H1 (cell line): ENCODE measurements at regions not wholly inside any gene's neighbourhood (a gene's known extent, or its start where the extent isn't known, plus 50 kb on each side); places are given as distances from the start of the nearest gene placed in this dataset.
A peak's percentile ranks its signal among the peaks of the same experiment; 100 is the strongest.

Experiments
- CTCF ChIA-PET: fragments of 300-600 bp; sonication (Branson Sonifier 250); formaldehyde crosslinking; loops from one replicate; lab custom pipeline; 2021; ENCODE audit not compliant: partially characterized antibody; lab: Charles Lee
- POLR2A ChIA-PET: fragments of 300-600 bp; sonication (Branson Sonifier 250); formaldehyde crosslinking; loops from one replicate; lab custom pipeline; 2021; ENCODE audit warnings: inconsistent platforms; ENCODE audit not compliant: partially characterized antibody; lab: Charles Lee
- DNase-seq, 2 experiments: peaks; one replicate each; pipeline versions ENCODE4 v3.0.0 to v3.0.0-alpha.2; 2010 to 2022; ENCODE audit warnings: low spot score in 2 of 2, low read depth in 1 of 2, mixed read lengths in 1 of 2
- FAIRE-seq: peaks from 2 replicates; lab custom pipeline; 2011; peaks lifted over from hg19 to GRCh38; lab: Jason Lieb, UNC
- H2AFZ ChIP-seq: 2 replicates; pipeline ENCODE4 v1.8.1; 2012; ENCODE audit warnings: low read length, inconsistent platforms
- H2AK5ac ChIP-seq: 2 replicates; pipeline ENCODE4 v1.6.1; 2013; ENCODE audit warnings: low read depth, low read length
- H2BK120ac ChIP-seq: replicated peaks from 2 replicates; pipeline ENCODE3; 2013; ENCODE audit warnings: low read depth, low read length, inconsistent platforms
- H2BK12ac ChIP-seq: 2 replicates; pipeline ENCODE4 v1.6.1; 2013; ENCODE audit warnings: low read depth, low read length
- H2BK15ac ChIP-seq: 2 replicates; pipeline ENCODE4 v1.6.1; 2013; ENCODE audit warnings: low read length
- H2BK20ac ChIP-seq: 2 replicates; pipeline ENCODE4 v1.6.1; 2013; ENCODE audit warnings: low read length
- H2BK5ac ChIP-seq: 2 replicates; pipeline ENCODE4 v1.6.1; 2013; ENCODE audit warnings: low read depth, low read length
- H3K14ac ChIP-seq: 2 replicates; pipeline ENCODE4 v1.6.1; 2013; ENCODE audit warnings: inconsistent platforms; ENCODE audit not compliant: insufficient read length
- H3K18ac ChIP-seq: 2 replicates; pipeline ENCODE4 v1.6.1; 2013; ENCODE audit warnings: low read length; ENCODE audit errors: extremely low read depth
- H3K23ac ChIP-seq: 2 replicates; pipeline ENCODE4 v1.6.1; 2013; ENCODE audit warnings: inconsistent platforms; ENCODE audit not compliant: insufficient read length
- H3K23me2 ChIP-seq: 2 replicates; pipeline ENCODE4 v1.6.1; 2013; ENCODE audit warnings: low read depth, low read length
- H3K27ac ChIP-seq: 2 replicates; pipeline ENCODE4 v1.6.1; 2011; ENCODE audit warnings: low read depth, low read length, inconsistent platforms
- H3K27me3 ChIP-seq, 4 experiments: replicated peaks in 1 of 4; 1 replicate in 1 of 4; 2 replicates in 3 of 4; pipeline versions ENCODE4 v1.6.1 to v1.8.1; 2011 to 2013; ENCODE audit warnings: low read length in 3 of 4, mild to moderate bottlenecking in 3 of 4, inconsistent platforms in 2 of 4, mixed read lengths in 2 of 4, moderate library complexity in 1 of 4; ENCODE audit not compliant: control insufficient read depth in 3 of 4, insufficient read depth in 3 of 4; ENCODE audit errors: extremely low read depth in 1 of 4
- H3K36me3 ChIP-seq, 4 experiments: 2 replicates each; pipeline versions ENCODE4 v1.6.1 to v1.8.1; 2011 to 2013; ENCODE audit warnings: mild to moderate bottlenecking in 4 of 4, low read length in 3 of 4, moderate library complexity in 2 of 4, control low read depth in 1 of 4, inconsistent platforms in 1 of 4; ENCODE audit not compliant: insufficient read depth in 4 of 4, control insufficient read depth in 2 of 4
- H3K4ac ChIP-seq: replicated peaks from 2 replicates; pipeline ENCODE3; 2013; ENCODE audit warnings: low read length, low read depth, mixed read lengths, inconsistent platforms; ENCODE audit not compliant: insufficient read length
- H3K4me1 ChIP-seq, 4 experiments: replicated peaks in 1 of 4; 1 replicate in 1 of 4; 2 replicates in 3 of 4; pipeline versions ENCODE4 v1.6.1 to v1.8.1; 2011 to 2013; ENCODE audit warnings: low read length in 3 of 4, inconsistent platforms in 2 of 4, mixed read lengths in 1 of 4; ENCODE audit not compliant: insufficient read depth in 4 of 4, control insufficient read depth in 3 of 4
- H3K4me2 ChIP-seq, 2 experiments: 2 replicates each; pipeline versions ENCODE4 v1.6.1 to v1.8.1; 2011 to 2013; ENCODE audit warnings: low read depth in 2 of 2, low read length in 2 of 2, control low read depth in 1 of 2, inconsistent platforms in 1 of 2, mild to moderate bottlenecking in 1 of 2; ENCODE audit not compliant: insufficient read depth in 1 of 2
- H3K4me3 ChIP-seq, 4 experiments: fragments of 200-600, 300-600 bp in 1 of 4; sonication (generic), shearing (Covaris generic), sonication (Bioruptor Twin) in 1 of 4; 2 replicates each; pipeline versions ENCODE4 v1.5.1 to v1.8.1; 2011 to 2016; ENCODE audit warnings: low read length in 4 of 4, low read depth in 3 of 4, control low read depth in 2 of 4, inconsistent platforms in 2 of 4, mild to moderate bottlenecking in 2 of 4, mixed read lengths in 1 of 4, moderate library complexity in 1 of 4; ENCODE audit not compliant: insufficient read depth in 2 of 4; ENCODE audit errors: extremely low read depth in 1 of 4
- H3K56ac ChIP-seq: replicated peaks from 2 replicates; pipeline ENCODE3; 2013; ENCODE audit warnings: low read depth, mild to moderate bottlenecking, mixed read lengths, low read length, inconsistent platforms; ENCODE audit not compliant: insufficient read length
- H3K79me1 ChIP-seq: 2 replicates; pipeline ENCODE4 v1.6.1; 2013; ENCODE audit warnings: low read depth, low read length, control low read depth
- H3K79me2 ChIP-seq, 2 experiments: 2 replicates each; pipeline versions ENCODE4 v1.6.1 to v1.8.1; 2012 to 2013; ENCODE audit warnings: low read length in 2 of 2, mild to moderate bottlenecking in 2 of 2, inconsistent platforms in 1 of 2; ENCODE audit not compliant: insufficient read depth in 2 of 2, control insufficient read depth in 1 of 2
- H3K9ac ChIP-seq, 4 experiments: replicated peaks in 1 of 4; 1 replicate in 1 of 4; 2 replicates in 3 of 4; pipeline versions ENCODE4 v1.6.1 to v1.8.1; 2011 to 2013; ENCODE audit warnings: low read depth in 3 of 4, low read length in 3 of 4, control low read depth in 2 of 4, mild to moderate bottlenecking in 2 of 4, moderate library complexity in 2 of 4, inconsistent platforms in 1 of 4; ENCODE audit errors: extremely low read depth in 1 of 4
- H3K9me3 ChIP-seq, 2 experiments: 2 replicates each; pipeline versions ENCODE4 v1.6.1 to v1.8.1; 2012 to 2013; ENCODE audit warnings: mild to moderate bottlenecking in 2 of 2, moderate library complexity in 2 of 2, control low read depth in 1 of 2, inconsistent platforms in 1 of 2, low read depth in 1 of 2, low read length in 1 of 2, mixed read lengths in 1 of 2; ENCODE audit not compliant: insufficient read depth in 2 of 2
- H4K20me1 ChIP-seq, 2 experiments: replicated peaks in 1 of 2; 2 replicates each; pipeline versions ENCODE3 to v1.8.1; 2011 to 2013; ENCODE audit warnings: inconsistent platforms in 2 of 2, low read length in 2 of 2, mild to moderate bottlenecking in 1 of 2; ENCODE audit not compliant: insufficient read depth in 2 of 2, control insufficient read depth in 1 of 2
- H4K5ac ChIP-seq: 2 replicates; pipeline ENCODE4 v1.6.1; 2013; ENCODE audit warnings: low read length, low read depth, mixed read lengths, inconsistent platforms; ENCODE audit not compliant: insufficient read length
- H4K8ac ChIP-seq: 2 replicates; pipeline ENCODE4 v1.8.0; 2013; ENCODE audit warnings: mild to moderate bottlenecking, moderate library complexity, low read length, inconsistent platforms; ENCODE audit not compliant: insufficient read depth; ENCODE audit errors: extremely low read depth
- H4K91ac ChIP-seq: replicated peaks from 2 replicates; pipeline ENCODE3; 2013; ENCODE audit warnings: low read length, mixed read lengths, inconsistent platforms; ENCODE audit not compliant: insufficient read length
- ASH2L ChIP-seq: fragments of 200-600, 300-600 bp; sonication (generic); IDR thresholded peaks from one replicate; pipeline ENCODE4 v1.7.1; 2017; ENCODE audit warnings: low read length
- BACH1 ChIP-seq: IDR thresholded peaks from 2 replicates; pipeline ENCODE4 v1.6.1; 2012; ENCODE audit warnings: low read length, improper control_type of control experiment
- CBX8 ChIP-seq: fragments of 300-800, 300-1000 bp; sonication (generic); IDR thresholded peaks from 2 replicates; pipeline ENCODE4 v1.7.1; 2016; ENCODE audit warnings: low read depth, low read length, borderline replicate concordance
- CTCF ChIP-seq, 3 experiments: IDR thresholded peaks; 1 replicate in 2 of 3; 2 replicates in 1 of 3; pipeline versions ENCODE4 v1.5.1 to v1.6.1; 2011; ENCODE audit warnings: low read length in 3 of 3, mild to moderate bottlenecking in 3 of 3, inconsistent platforms in 2 of 3, low read depth in 1 of 3, moderate library complexity in 1 of 3; ENCODE audit not compliant: insufficient read depth in 1 of 3; ENCODE audit errors: control extremely low read depth in 1 of 3
- E2F6 ChIP-seq: IDR thresholded peaks from 2 replicates; pipeline ENCODE4 v1.6.1; 2012; ENCODE audit warnings: inconsistent platforms
- PHF8 ChIP-seq: fragments of 200-600 bp; sonication (generic); conservative IDR thresholded peaks from 2 replicates; pipeline ENCODE4 v1.7.1; 2012; ENCODE audit warnings: low read depth, mild to moderate bottlenecking, inconsistent platforms, low read length, moderate library complexity
- RNF2 ChIP-seq: fragments of 200-900, 300-1000 bp; sonication (generic); IDR thresholded peaks from 2 replicates; pipeline ENCODE4 v1.7.1; 2016; ENCODE audit warnings: borderline replicate concordance, low read depth, mild to moderate bottlenecking, antibody characterized with exemption, low read length; ENCODE audit not compliant: poor library complexity, severe bottlenecking; ENCODE audit errors: missing control alignments
- SRF ChIP-seq: IDR thresholded peaks from 2 replicates; pipeline ENCODE4 v1.6.1; 2011; ENCODE audit warnings: mild to moderate bottlenecking, low read depth, low read length, moderate library complexity
- TBP ChIP-seq: IDR thresholded peaks from 2 replicates; pipeline ENCODE4 v1.6.1; 2011; ENCODE audit warnings: low read depth, low read length, improper control_type of control experiment
- WGBS, 2 experiments: shearing (Covaris generic) in 1 of 2; methylation state at CpG; one replicate each; pipeline versions ENCODE4 v1.1.6 to v1.1.7; 2013 to 2015; ENCODE audit warnings: low lambda C conversion rate in 2 of 2, mixed read lengths in 2 of 2, inconsistent platforms in 1 of 2, low coverage in 1 of 2, missing lambda C conversion rate in 1 of 2; ENCODE audit not compliant: insufficient replicate concordance in 2 of 2, insufficient coverage in 1 of 2, insufficient read length in 1 of 2; ENCODE audit errors: extremely low coverage in 1 of 2, missing lambda C conversion rate in 1 of 2; 5-methylcytosine and 5-hydroxymethylcytosine counted together

DNA sequence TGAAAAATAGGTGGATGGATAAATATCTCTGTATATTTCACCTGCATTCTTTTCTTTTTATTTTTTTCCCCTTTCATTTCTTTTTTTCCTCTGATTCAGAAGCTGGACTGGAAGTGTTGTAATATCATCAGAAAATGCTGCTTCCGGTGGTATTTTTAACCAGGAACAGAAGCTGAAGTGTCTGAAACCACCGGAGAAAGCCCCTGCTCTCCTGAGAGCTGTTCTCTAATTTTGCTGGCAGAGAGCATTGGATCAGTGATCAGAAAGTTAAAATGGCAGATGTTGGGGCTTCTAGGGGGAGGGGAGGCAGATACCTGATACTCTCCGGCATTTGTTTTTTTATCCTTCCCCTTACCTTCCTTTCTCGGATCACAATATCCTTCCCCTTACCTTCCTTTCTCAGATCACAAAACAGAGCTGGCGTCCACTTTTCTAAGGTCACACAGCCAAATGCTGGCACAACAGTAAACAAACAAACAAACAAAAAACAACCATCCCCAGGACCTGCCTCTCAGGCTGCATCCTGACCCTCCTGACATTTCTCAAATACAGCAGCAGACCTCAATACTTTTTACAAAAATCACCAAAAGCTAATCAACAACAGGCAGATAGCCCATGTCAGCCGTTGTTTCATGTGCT is 143.2 kb upstream of the ZNF217 start:
- no peaks in the 10 kb centered on the region for H3K9me3 ChIP-seq
- H2BK15ac ChIP-seq: no peak overlapping the region
- no peaks in the 10 kb centered on the region for H3K27me3 ChIP-seq
- no peaks in the 10 kb centered on the region for H3K36me3 ChIP-seq
- peak overlapping the region; percentile 65 for H2BK120ac ChIP-seq
- WGBS, 2 experiments: 32% methylated on average over 6 of the region's 6 CpGs; no CpG with 5 or more reads in 1 of the 2 experiments
- H3K79me2 ChIP-seq: no peaks in the 10 kb centered on the region
- peak overlapping the region in 3 of 4 experiments; percentile 1 to 59 (median 28); a peak in 4 of 7 replicates for H3K9ac ChIP-seq
- H3K18ac ChIP-seq: peak overlapping the region; percentile 84
- no peak overlapping the region; the same call in 1 of the 2 replicates for H2AFZ ChIP-seq
- H4K8ac ChIP-seq: no peak overlapping the region
- peak overlapping the region; percentile 76 for H3K27ac ChIP-seq
- H3K4ac ChIP-seq: peak overlapping the region; percentile 14
- POLR2A ChIA-PET: interaction anchor here (0.7 to 1.7 kb wide), 9 partner anchors 10 to 127 kb away, joined by 3 to 5 read pairs (median 3); no protein-coding TSS in a partner anchor
- peaks cover 23 to 40% (median 38%) of the 10 kb centered on the region in 4 experiments; a peak in 6 of 7 replicates for H3K4me1 ChIP-seq
- no peak overlapping the region for H3K56ac ChIP-seq
- FAIRE-seq (no peak), DNase-seq (no peak)
- H2AK5ac ChIP-seq: peak overlapping the region; percentile 32; the same call in 1 of the 2 replicates
- no peaks in the 10 kb centered on the region for H4K20me1 ChIP-seq
- H2BK20ac ChIP-seq: peak overlapping the region; percentile 95
- H3K4me2 ChIP-seq: peak overlapping the region; percentile 50 to 56
- no peak overlapping the region for H3K23ac ChIP-seq
- H4K91ac ChIP-seq: peak overlapping the region; percentile 75
- peak overlapping the region; percentile 96 for H2BK5ac ChIP-seq
- H3K79me1 ChIP-seq: no peaks in the 10 kb centered on the region
- CTCF ChIA-PET: interaction anchor here (0.6 to 2.7 kb wide), 10 partner anchors 12 to 190 kb away, joined by 3 to 11 read pairs (median 3); no protein-coding TSS in a partner anchor
- H3K14ac ChIP-seq: no peak overlapping the region
- H4K5ac ChIP-seq: peak overlapping the region; percentile 76
- peak overlapping the region; percentile 97 for H2BK12ac ChIP-seq
- peak overlapping the region in 1 of 4 experiments; percentile 41; a peak in 1 of 8 replicates for H3K4me3 ChIP-seq
- H3K23me2 ChIP-seq: no peaks in the 10 kb centered on the region
- peak; percentile 38 for TF ChIP-seq ASH2L
- no peak for TF ChIP-seq PHF8
- no peak for TF ChIP-seq BACH1
- no peak for TF ChIP-seq SRF
- TF ChIP-seq E2F6: no peak
- no peak for TF ChIP-seq CTCF (IDR thresholded peaks at IDR 0.05; ENCODE audit: control extremely low read depth in 1 of 3, insufficient read depth in 1 of 3, low read depth in 1 of 3, low read length in 3 of 3)
- TF ChIP-seq TBP: no peak
- TF ChIP-seq CBX8: no peak
- TF ChIP-seq RNF2: no peak
